ENCODE measurements at regions not wholly inside any gene's neighbourhood (a gene's known extent, or its start where the extent isn't known, plus 50 kb on each side); places are given as distances from the start of the nearest gene placed in this dataset.

GRCh38 chr11:86156397-86156955 lies 87.6 kb upstream of the PICALM start:
- no peak for TF ChIP-seq CTCF (IDR thresholded peaks at IDR 0.05; ENCODE audit: borderline replicate concordance, control extremely low read depth, extremely low read depth, insufficient read depth, missing control alignments)
- no peak for DNase-seq (ENCODE audit: low spot score)
- in situ Hi-C loops (cut with MboI; ENCODE audit: low sequenced_read_pairs, unreplicated experiment), result no loop called here

GRCh38 chr11:86155200-86155844 lies 86.4 kb upstream of the PICALM start:
- TF ChIP-seq CTCF (IDR thresholded peaks at IDR 0.05; ENCODE audit: borderline replicate concordance, control extremely low read depth, extremely low read depth, insufficient read depth, missing control alignments), result no peak
- in situ Hi-C loops (cut with MboI; ENCODE audit: low sequenced_read_pairs, unreplicated experiment), result no loop called here
- DNase-seq (ENCODE audit: low spot score), result no peak

- in situ Hi-C loops (cut with MboI; ENCODE audit: low sequenced_read_pairs, unreplicated experiment), result no loop called here
- no peak for DNase-seq (ENCODE audit: low spot score)
- no peak for TF ChIP-seq CTCF (IDR thresholded peaks at IDR 0.05; ENCODE audit: borderline replicate concordance, control extremely low read depth, extremely low read depth, insufficient read depth, missing control alignments)
Observed at GRCh38 chr11:86153439-86153838, 84.6 kb upstream of the PICALM start.

GRCh38 chr11:86152901-86153300 lies 84.0 kb upstream of the PICALM start:
- DNase-seq (ENCODE audit: low spot score), result no peak
- in situ Hi-C loops (cut with MboI; ENCODE audit: low sequenced_read_pairs, unreplicated experiment), result no loop called here
- no peak for TF ChIP-seq CTCF (IDR thresholded peaks at IDR 0.05; ENCODE audit: borderline replicate concordance, control extremely low read depth, extremely low read depth, insufficient read depth, missing control alignments)

- in situ Hi-C loops (cut with MboI; ENCODE audit: low sequenced_read_pairs, unreplicated experiment), result no loop called here
- no peak for TF ChIP-seq CTCF (IDR thresholded peaks at IDR 0.05; ENCODE audit: borderline replicate concordance, control extremely low read depth, extremely low read depth, insufficient read depth, missing control alignments)
- DNase-seq (ENCODE audit: low spot score), result no peak
Observed at GRCh38 chr11:86152006-86152862, 83.3 kb upstream of the PICALM start.

GRCh38 chr11:86151174-86152005 lies 82.5 kb upstream of the PICALM start:
- DNase-seq (ENCODE audit: low spot score), result no peak
- TF ChIP-seq CTCF (IDR thresholded peaks at IDR 0.05; ENCODE audit: borderline replicate concordance, control extremely low read depth, extremely low read depth, insufficient read depth, missing control alignments), result no peak
- in situ Hi-C loops (cut with MboI; ENCODE audit: low sequenced_read_pairs, unreplicated experiment), result no loop called here
